Panc1 (cell line): ENCODE measurements at regions not wholly inside any gene's neighbourhood (a gene's known extent, or its start where the extent isn't known, plus 50 kb on each side); places are given as distances from the start of the nearest gene placed in this dataset.

ENCODE experiments used
- ATAC-seq: fragments of 200-7000 bp; cut with Tn5 transposase; 2 replicates; pipeline ENCODE4 v1.9.1; 2020; ENCODE audit warnings: mild to moderate bottlenecking, moderate library complexity
- BruUV-seq: library from RNA; stranded (reverse); fragments of 400-500 nt; replicated peaks from 2 replicates; lab custom pipeline; 2021; lab: Mats Ljungman, UMichigan
- CTCF ChIA-PET: fragments of 300-600 bp; sonication (Branson Sonifier 250); formaldehyde crosslinking; loops from one replicate; lab custom pipeline; 2022; ENCODE audit warnings: antibody characterized with exemption; lab: Charles Lee
- POLR2A ChIA-PET: fragments of 300-600 bp; sonication (Branson Sonifier 250); formaldehyde crosslinking; loops from one replicate; lab custom pipeline; 2022; ENCODE audit warnings: antibody characterized with exemption; lab: Charles Lee
- DNase-seq: peaks from one replicate; pipeline ENCODE4 v3.0.0-alpha.2; 2010; ENCODE audit warnings: low read depth, low spot score
- H3K27ac ChIP-seq: 2 replicates; pipeline ENCODE4 v1.5.1; 2011; ENCODE audit warnings: mild to moderate bottlenecking, low read length, inconsistent platforms
- H3K27me3 ChIP-seq: fragments of 200-500 bp; sonication (Bioruptor generic); 2 replicates; pipeline ENCODE4 v1.6.0; 2014; ENCODE audit warnings: low read length, inconsistent platforms; ENCODE audit not compliant: control insufficient read depth, insufficient read depth
- H3K36me3 ChIP-seq: fragments of 200-500 bp; sonication (Bioruptor generic); 2 replicates; pipeline ENCODE4 v1.5.1; 2014; ENCODE audit warnings: inconsistent platforms, mild to moderate bottlenecking, low read length, moderate library complexity; ENCODE audit not compliant: control insufficient read depth, insufficient read depth
- H3K4me1 ChIP-seq: 2 replicates; pipeline ENCODE4 v1.5.1; 2011; ENCODE audit warnings: inconsistent platforms, mild to moderate bottlenecking, low read length, moderate library complexity; ENCODE audit not compliant: control insufficient read depth, insufficient read depth
- H3K4me3 ChIP-seq, 2 experiments: 2 replicates each; pipeline ENCODE4 v1.5.1; 2011 to 2012; ENCODE audit warnings: low read depth in 2 of 2, low read length in 2 of 2, mild to moderate bottlenecking in 2 of 2, inconsistent platforms in 1 of 2, moderate library complexity in 1 of 2
- H3K9me3 ChIP-seq: fragments of 200-500 bp; sonication (Bioruptor generic); 2 replicates; pipeline ENCODE4 v1.5.1; 2014; ENCODE audit warnings: low read depth, mild to moderate bottlenecking, inconsistent platforms, low read length, moderate library complexity; ENCODE audit not compliant: control insufficient read depth, insufficient read depth
- POLR2AphosphoS5 ChIP-seq: IDR thresholded peaks from 2 replicates; pipeline ENCODE4 v1.6.1; 2012; ENCODE audit warnings: mild to moderate bottlenecking, low read depth, low read length, moderate library complexity
- SIN3A ChIP-seq: IDR thresholded peaks from 2 replicates; pipeline ENCODE4 v1.6.1; 2012; ENCODE audit warnings: low read depth, mild to moderate bottlenecking, low read length, moderate library complexity, borderline replicate concordance; ENCODE audit not compliant: insufficient read depth
- TCF7L2 ChIP-seq: IDR thresholded peaks from 2 replicates; pipeline ENCODE4 v1.6.1; 2011; ENCODE audit warnings: mild to moderate bottlenecking, low read depth, low read length, inconsistent platforms
- in situ Hi-C: cut with HindIII; loops from 2 replicates; pipeline ENCODE4 v1.10.0; 2016; ENCODE audit warnings: low sequenced_read_pairs, low pct_unique_long_range_greater_than_20kb
- intact Hi-C: fragments of 100-400 bp; cut with micrococcal nuclease; formaldehyde crosslinking; loops from one replicate; pipeline ENCODE4 v1.10.0; 2022; ENCODE audit not compliant: unreplicated experiment
- TF ChIP-seq, protein P1 (sequence below), 2 experiments: IDR thresholded peaks; 2 replicates each; pipeline ENCODE4 v1.6.1; 2011 to 2012; ENCODE audit warnings: low read depth in 2 of 2, control low read depth in 1 of 2, low read length in 1 of 2, mild to moderate bottlenecking in 1 of 2, moderate library complexity in 1 of 2; ENCODE audit not compliant: insufficient read depth in 1 of 2
- TF ChIP-seq, protein P2 (sequence below): fragments of 450-650 bp; IDR thresholded peaks from 2 replicates; pipeline ENCODE4 v1.5.1; 2017; ENCODE audit warnings: mild to moderate bottlenecking

DNA sequence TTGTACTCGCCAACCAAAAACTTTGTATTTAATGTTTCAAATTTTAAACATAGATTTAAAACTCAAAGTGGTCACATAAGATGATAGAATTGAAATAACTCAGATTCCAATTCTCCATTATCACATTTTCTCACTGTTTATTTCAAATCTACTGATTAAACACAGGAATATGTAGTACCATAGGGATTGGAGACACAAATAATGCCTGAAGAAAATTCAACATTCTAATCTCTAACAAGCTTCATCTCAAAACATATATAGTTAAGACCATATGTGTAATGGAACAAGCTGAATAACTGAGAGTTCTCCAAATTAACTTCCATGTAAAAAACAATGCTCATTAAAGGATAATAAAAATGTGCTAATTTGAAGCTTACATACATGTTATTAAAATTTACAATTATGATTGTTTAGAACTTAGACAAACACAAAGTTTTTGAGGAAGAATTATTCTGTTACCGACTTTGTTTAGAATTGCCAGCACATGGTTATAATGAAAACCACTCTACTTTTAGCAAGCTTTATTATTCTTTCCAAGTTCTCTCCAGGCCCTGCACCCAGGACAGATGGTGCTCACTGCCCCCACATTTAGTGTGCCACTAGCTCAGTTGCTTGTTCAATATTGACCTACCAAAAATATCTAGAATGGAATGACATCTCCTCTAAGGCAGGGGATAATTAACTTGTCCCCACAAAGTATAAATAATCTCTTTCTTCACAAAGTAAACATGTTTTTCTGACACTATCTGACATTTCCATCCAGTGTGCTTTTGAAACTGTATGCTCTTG, 467.2 kb downstream of the TTLL7 start:
- intact Hi-C loops (no loop called here), in situ Hi-C loops (no loop called here)
- H3K27ac ChIP-seq: no peak overlapping the region
- ChIA-PET CTCF (interaction anchor here (0.7 kb wide), 1 partner anchor 273 kb away, joined by 4 read pairs; no protein-coding TSS in a partner anchor), POLR2A (no interaction called here)
- TF ChIP-seq POLR2AphosphoS5 (no peak), SIN3A (no peak), TCF7L2 (no peak)
- TF ChIP-seq, protein P1, sequence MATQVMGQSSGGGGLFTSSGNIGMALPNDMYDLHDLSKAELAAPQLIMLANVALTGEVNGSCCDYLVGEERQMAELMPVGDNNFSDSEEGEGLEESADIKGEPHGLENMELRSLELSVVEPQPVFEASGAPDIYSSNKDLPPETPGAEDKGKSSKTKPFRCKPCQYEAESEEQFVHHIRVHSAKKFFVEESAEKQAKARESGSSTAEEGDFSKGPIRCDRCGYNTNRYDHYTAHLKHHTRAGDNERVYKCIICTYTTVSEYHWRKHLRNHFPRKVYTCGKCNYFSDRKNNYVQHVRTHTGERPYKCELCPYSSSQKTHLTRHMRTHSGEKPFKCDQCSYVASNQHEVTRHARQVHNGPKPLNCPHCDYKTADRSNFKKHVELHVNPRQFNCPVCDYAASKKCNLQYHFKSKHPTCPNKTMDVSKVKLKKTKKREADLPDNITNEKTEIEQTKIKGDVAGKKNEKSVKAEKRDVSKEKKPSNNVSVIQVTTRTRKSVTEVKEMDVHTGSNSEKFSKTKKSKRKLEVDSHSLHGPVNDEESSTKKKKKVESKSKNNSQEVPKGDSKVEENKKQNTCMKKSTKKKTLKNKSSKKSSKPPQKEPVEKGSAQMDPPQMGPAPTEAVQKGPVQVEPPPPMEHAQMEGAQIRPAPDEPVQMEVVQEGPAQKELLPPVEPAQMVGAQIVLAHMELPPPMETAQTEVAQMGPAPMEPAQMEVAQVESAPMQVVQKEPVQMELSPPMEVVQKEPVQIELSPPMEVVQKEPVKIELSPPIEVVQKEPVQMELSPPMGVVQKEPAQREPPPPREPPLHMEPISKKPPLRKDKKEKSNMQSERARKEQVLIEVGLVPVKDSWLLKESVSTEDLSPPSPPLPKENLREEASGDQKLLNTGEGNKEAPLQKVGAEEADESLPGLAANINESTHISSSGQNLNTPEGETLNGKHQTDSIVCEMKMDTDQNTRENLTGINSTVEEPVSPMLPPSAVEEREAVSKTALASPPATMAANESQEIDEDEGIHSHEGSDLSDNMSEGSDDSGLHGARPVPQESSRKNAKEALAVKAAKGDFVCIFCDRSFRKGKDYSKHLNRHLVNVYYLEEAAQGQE (IDR thresholded peaks at IDR 0.05; ENCODE audit: insufficient read depth in 1 of 2, low read depth in 2 of 2, low read length in 1 of 2): no peak
- TF ChIP-seq, protein P2, sequence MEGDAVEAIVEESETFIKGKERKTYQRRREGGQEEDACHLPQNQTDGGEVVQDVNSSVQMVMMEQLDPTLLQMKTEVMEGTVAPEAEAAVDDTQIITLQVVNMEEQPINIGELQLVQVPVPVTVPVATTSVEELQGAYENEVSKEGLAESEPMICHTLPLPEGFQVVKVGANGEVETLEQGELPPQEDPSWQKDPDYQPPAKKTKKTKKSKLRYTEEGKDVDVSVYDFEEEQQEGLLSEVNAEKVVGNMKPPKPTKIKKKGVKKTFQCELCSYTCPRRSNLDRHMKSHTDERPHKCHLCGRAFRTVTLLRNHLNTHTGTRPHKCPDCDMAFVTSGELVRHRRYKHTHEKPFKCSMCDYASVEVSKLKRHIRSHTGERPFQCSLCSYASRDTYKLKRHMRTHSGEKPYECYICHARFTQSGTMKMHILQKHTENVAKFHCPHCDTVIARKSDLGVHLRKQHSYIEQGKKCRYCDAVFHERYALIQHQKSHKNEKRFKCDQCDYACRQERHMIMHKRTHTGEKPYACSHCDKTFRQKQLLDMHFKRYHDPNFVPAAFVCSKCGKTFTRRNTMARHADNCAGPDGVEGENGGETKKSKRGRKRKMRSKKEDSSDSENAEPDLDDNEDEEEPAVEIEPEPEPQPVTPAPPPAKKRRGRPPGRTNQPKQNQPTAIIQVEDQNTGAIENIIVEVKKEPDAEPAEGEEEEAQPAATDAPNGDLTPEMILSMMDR: no peak
- H3K9me3 ChIP-seq: 0 out of 2 replicates have a peak, but pooled peaks cover 6% of the 10 kb centered on the region
- BruUV-seq: no TSS peak
- no peaks in the 10 kb centered on the region for H3K36me3 ChIP-seq
- ATAC-seq (no peak), DNase-seq (no peak)
- no peaks in the 10 kb centered on the region for H3K4me1 ChIP-seq
- H3K27me3 ChIP-seq: no peaks in the 10 kb centered on the region
- H3K4me3 ChIP-seq: no peak overlapping the region

GRCh38 chr1:83530506-83530905, 468.4 kb downstream of the TTLL7 start:
- H3K4me1 ChIP-seq: no peaks in the 10 kb centered on the region
- no peak for ATAC-seq
- ChIA-PET CTCF (no interaction called here), POLR2A (no interaction called here)
- no TSS peak for BruUV-seq
- H3K36me3 ChIP-seq: no peaks in the 10 kb centered on the region
- no peaks in the 10 kb centered on the region for H3K27me3 ChIP-seq
- no peaks in the 10 kb centered on the region for H3K9me3 ChIP-seq
- TF ChIP-seq, protein P1 (IDR thresholded peaks at IDR 0.05; ENCODE audit: insufficient read depth in 1 of 2, low read depth in 2 of 2, low read length in 1 of 2): no peak
- no peak for TF ChIP-seq TCF7L2
- TF ChIP-seq POLR2AphosphoS5: no peak
- TF ChIP-seq SIN3A: no peak
- TF ChIP-seq, protein P2: no peak
- DNase-seq: no peak
- no peak overlapping the region for H3K27ac ChIP-seq
- intact Hi-C loops: no loop called here
- no peak overlapping the region for H3K4me3 ChIP-seq
- in situ Hi-C loops: no loop called here
